K562 (cell line): ENCODE measurements at regions not wholly inside any gene's neighbourhood (a gene's known extent, or its start where the extent isn't known, plus 50 kb on each side); places are given as distances from the start of the nearest gene placed in this dataset.

Source experiments
- ATAC-seq: fragments of 200-7000 bp; cut with Tn5 transposase; 3 replicates; pipeline ENCODE4 v1.9.1; 2020; ENCODE audit warnings: moderate library complexity
- BruUV-seq: library from RNA; stranded (reverse); fragments of 400-500 nt; replicated peaks from 2 replicates; lab custom pipeline; 2021; lab: Mats Ljungman, UMichigan
- CTCF ChIA-PET: fragments of 300-600 bp; formaldehyde crosslinking; extraction: SDS; loops from one replicate; lab custom pipeline; 2021; ENCODE audit warnings: low intra/inter-chr PET ratio; lab: Yijun Ruan, JAX
- POLR2A ChIA-PET: fragments of 300-600, 350-650 bp; sonication (Branson Sonifier 250); formaldehyde crosslinking; extraction: SDS; loops from one replicate; lab custom pipeline; 2021; ENCODE audit warnings: antibody characterized with exemption, inconsistent platforms; lab: Yijun Ruan, JAX
- DNase-seq, 4 experiments: peaks; one replicate each; pipeline versions ENCODE4 v3.0.0 to v3.0.0-alpha.2; 2011 to 2018; ENCODE audit warnings: low spot score in 3 of 4, mixed read lengths in 3 of 4; ENCODE audit errors: extremely low read depth in 1 of 4
- FAIRE-seq: peaks from 2 replicates; lab custom pipeline; 2011; peaks lifted over from hg19 to GRCh38; lab: Jason Lieb, UNC
- H2AFZ ChIP-seq: 2 replicates; pipeline ENCODE4 v1.6.0; 2011; ENCODE audit warnings: low read depth, low read length, control low read depth, inconsistent platforms
- H3K27ac ChIP-seq: fragments of 200-600 bp; 3 replicates; pipeline ENCODE4 v1.8.0; 2011; ENCODE audit warnings: low read depth, mild to moderate bottlenecking, control low read depth, inconsistent platforms, low read length, moderate library complexity, mixed read lengths; ENCODE audit errors: extremely low read depth
- H3K27me3 ChIP-seq, 2 experiments: fragments of 300-600 bp in 1 of 2; 2 replicates in 1 of 2; 3 replicates in 1 of 2; pipeline versions ENCODE4 v1.6.0 to v1.8.0; 2011; ENCODE audit warnings: inconsistent platforms in 2 of 2, low read length in 2 of 2, mild to moderate bottlenecking in 1 of 2, mixed read lengths in 1 of 2, moderate library complexity in 1 of 2; ENCODE audit not compliant: control insufficient read depth in 2 of 2, insufficient read depth in 2 of 2
- H3K36me3 ChIP-seq: fragments of 300-600 bp; 3 replicates; pipeline ENCODE4 v1.8.0; 2011; ENCODE audit warnings: mild to moderate bottlenecking, low read length, inconsistent platforms; ENCODE audit not compliant: control insufficient read depth, insufficient read depth
- H3K4me1 ChIP-seq, 2 experiments: fragments of 200-600 bp in 1 of 2; replicated peaks in 1 of 2; 2 replicates in 1 of 2; 3 replicates in 1 of 2; pipeline versions ENCODE4 v1.5.1 to v1.8.0; 2011; ENCODE audit warnings: inconsistent platforms in 2 of 2, low read length in 2 of 2, mild to moderate bottlenecking in 1 of 2, mixed read lengths in 1 of 2, moderate library complexity in 1 of 2; ENCODE audit not compliant: control insufficient read depth in 2 of 2, insufficient read depth in 2 of 2
- H3K4me2 ChIP-seq: 2 replicates; pipeline ENCODE4 v1.6.1; 2011; ENCODE audit warnings: low read length, control low read depth, inconsistent platforms, mixed read lengths; ENCODE audit not compliant: insufficient read depth
- H3K4me3 ChIP-seq: fragments of 200-600 bp; sonication (generic), shearing (Covaris generic); 2 replicates; pipeline ENCODE4 v1.5.1; 2016; ENCODE audit warnings: control low read depth, inconsistent platforms
- H3K79me2 ChIP-seq: fragments of 200-600 bp; 3 replicates; pipeline ENCODE4 v1.8.0; 2011; ENCODE audit warnings: low read length, inconsistent platforms; ENCODE audit not compliant: control insufficient read depth, insufficient read depth
- H3K9ac ChIP-seq, 2 experiments: 2 replicates each; pipeline versions ENCODE4 v1.6.0 to v1.6.1; 2011; ENCODE audit warnings: low read depth in 2 of 2, low read length in 2 of 2, control low read depth in 1 of 2, inconsistent platforms in 1 of 2, mild to moderate bottlenecking in 1 of 2, mixed read lengths in 1 of 2; ENCODE audit not compliant: insufficient read depth in 1 of 2
- H3K9me1 ChIP-seq: one replicate; pipeline ENCODE4 v1.6.0; 2011; ENCODE audit warnings: inconsistent platforms, mild to moderate bottlenecking, low read length, moderate library complexity; ENCODE audit not compliant: control insufficient read depth, insufficient read depth
- H3K9me3 ChIP-seq: replicated peaks from 2 replicates; pipeline ENCODE4 v1.5.1; 2011; ENCODE audit warnings: low read depth, low read length, inconsistent platforms; ENCODE audit not compliant: control insufficient read depth, insufficient read depth
- H4K20me1 ChIP-seq: replicated peaks from 2 replicates; pipeline ENCODE4 v1.6.1; 2011; ENCODE audit warnings: low read length, inconsistent platforms, mixed read lengths; ENCODE audit not compliant: control insufficient read depth, insufficient read depth
- AFF4 ChIP-seq: sonication (generic); formaldehyde crosslinking; IDR thresholded peaks from 2 replicates; pipeline ENCODE4 v1.8.0; 2023; ENCODE audit warnings: mild to moderate bottlenecking, missing genetic modification reagents
- HMG20A ChIP-seq: fragments of 450-650 bp; formaldehyde crosslinking; conservative IDR thresholded peaks from 2 replicates; pipeline ENCODE4 v1.4.0; 2020; ENCODE audit warnings: mild to moderate bottlenecking, mixed read lengths
- MBD2 ChIP-seq: sonication (generic); IDR thresholded peaks from 2 replicates; pipeline ENCODE4 v1.6.1; 2016; ENCODE audit warnings: low read depth, borderline replicate concordance
- MCM2 ChIP-seq: fragments of 450-650 bp; IDR thresholded peaks from 2 replicates; pipeline ENCODE4 v1.6.1; 2017; ENCODE audit warnings: low read depth, mild to moderate bottlenecking
- NR0B1 ChIP-seq: fragments of 450-650 bp; IDR thresholded peaks from one replicate; pipeline ENCODE4 v1.6.1; 2018; ENCODE audit warnings: mild to moderate bottlenecking, moderate library complexity; ENCODE audit not compliant: partially characterized antibody
- PCBP2 ChIP-seq: fragments of 200-400 bp; formaldehyde crosslinking; IDR thresholded peaks from 2 replicates; pipeline ENCODE4 v1.6.1; 2018; ENCODE audit warnings: low read length, low read depth, mild to moderate bottlenecking, moderate library complexity; ENCODE audit not compliant: poor library complexity, severe bottlenecking
- ZNF165 ChIP-seq: fragments of 250-450 bp; sonication (Bioruptor Pico); IDR thresholded peaks from 2 replicates; pipeline ENCODE4 v1.4.0; 2020; ENCODE audit warnings: borderline replicate concordance
- ZNF174 ChIP-seq: fragments of 250-450 bp; sonication (Bioruptor Pico); IDR thresholded peaks from 2 replicates; pipeline ENCODE4 v1.4.0; 2020; ENCODE audit warnings: mild to moderate bottlenecking
- WGBS: fragments of 100-300 bp; shearing (Covaris generic); methylation state at CpG from one replicate; pipeline ENCODE4 v1.1.6; 2016; ENCODE audit warnings: low coverage, mixed read lengths; ENCODE audit not compliant: insufficient coverage; ENCODE audit errors: missing lambda C conversion rate; 5-methylcytosine and 5-hydroxymethylcytosine counted together
- in situ Hi-C: fragments of 300-500 bp; cut with MboI; formaldehyde crosslinking; loops from 4 replicates; pipeline ENCODE4 v1.15.0; 2018; ENCODE audit warnings: inconsistent platforms, mixed read lengths
- intact Hi-C: fragments of 100-400 bp; cut with micrococcal nuclease; formaldehyde crosslinking; loops from 2 replicates; pipeline ENCODE4 v1.14.2; 2022

- H3K9me1 ChIP-seq = no peaks in the 10 kb centered on the region
- in situ Hi-C loops = no loop called here
- 0% methylated on average over 1 of the region's 1 CpG for WGBS
These were observed 211.6 kb downstream of the DTWD2 start for GRCh38 chr5:118776755-118777154.

More at GRCh38 chr5:118776755-118777154, 211.6 kb downstream of the DTWD2 start:
- POLR2A ChIA-PET = no interaction called here
- CTCF ChIA-PET = no interaction called here
- Histone ChIP-seq H3K4me1 (no peaks in the 10 kb centered on the region), H3K79me2 (no peaks in the 10 kb centered on the region), H4K20me1 (no peaks in the 10 kb centered on the region), H2AFZ (no peak overlapping the region), H3K9me3 (no peaks in the 10 kb centered on the region), H3K36me3 (no peaks in the 10 kb centered on the region), H3K4me3 (no peak overlapping the region), H3K4me2 (no peak overlapping the region), H3K27ac (no peak overlapping the region), H3K27me3 (no peaks in the 10 kb centered on the region), H3K9ac (no peak overlapping the region)
- ATAC-seq (no peak), DNase-seq (no peak), FAIRE-seq (no peak)
- TF ChIP-seq ZNF174 (CRISPR knock-in tag) (no peak), HMG20A (CRISPR knock-in tag) (no peak), NR0B1 (no peak), MBD2 (no peak), MCM2 (no peak), AFF4 (CRISPR knock-in tag) (no peak), ZNF165 (no peak), PCBP2 (no peak)
- intact Hi-C loops = no loop called here
- no TSS peak for BruUV-seq
